ENCODE measurements at regions not wholly inside any gene's neighbourhood (a gene's known extent, or its start where the extent isn't known, plus 50 kb on each side); places are given as distances from the start of the nearest gene placed in this dataset.
"Not testable (repeated sequence)": the region's sequence is repeated elsewhere in the genome, so short reads cannot be mapped to it uniquely, and the experiment has no call there.

- no peak for DNase-seq (ENCODE audit: extremely low read depth in 1 of 11, low read depth in 9 of 11, low spot score in 4 of 11)
Measured at GRCh38 chr3:878746-879145, 214.1 kb upstream of the CNTN6 start.

DNA sequence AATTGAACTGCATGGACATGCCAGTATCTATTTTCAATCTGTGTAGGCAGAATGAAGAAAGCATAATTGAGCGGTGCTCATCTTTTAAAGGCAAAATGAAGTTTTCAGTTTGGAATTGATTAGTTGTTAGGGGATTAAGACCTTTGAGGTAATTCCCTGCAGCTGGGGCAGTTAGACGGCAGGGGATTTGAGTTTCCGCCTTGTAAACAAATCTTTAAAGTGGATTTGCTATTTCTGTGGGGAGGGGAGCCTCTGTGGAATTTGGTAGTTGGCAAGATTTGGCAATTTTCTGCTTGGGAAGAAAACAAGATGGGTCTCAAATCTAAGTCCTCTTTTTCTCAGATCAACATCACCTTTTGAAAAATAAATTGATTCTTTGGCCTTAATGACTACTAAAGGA is 212.5 kb upstream of the CNTN6 start:
- DNase-seq (ENCODE audit: extremely low read depth in 1 of 11, low read depth in 9 of 11, low spot score in 4 of 11) = no peak

- no peak for DNase-seq (ENCODE audit: extremely low read depth in 1 of 11, low read depth in 9 of 11, low spot score in 4 of 11)
Measured at GRCh38 chr3:882533-882932, 210.3 kb upstream of the CNTN6 start.

- DNase-seq (ENCODE audit: extremely low read depth in 1 of 11, low read depth in 9 of 11, low spot score in 4 of 11) = no peak
Measured at GRCh38 chr3:901953-902778, 190.7 kb upstream of the CNTN6 start.

DNA sequence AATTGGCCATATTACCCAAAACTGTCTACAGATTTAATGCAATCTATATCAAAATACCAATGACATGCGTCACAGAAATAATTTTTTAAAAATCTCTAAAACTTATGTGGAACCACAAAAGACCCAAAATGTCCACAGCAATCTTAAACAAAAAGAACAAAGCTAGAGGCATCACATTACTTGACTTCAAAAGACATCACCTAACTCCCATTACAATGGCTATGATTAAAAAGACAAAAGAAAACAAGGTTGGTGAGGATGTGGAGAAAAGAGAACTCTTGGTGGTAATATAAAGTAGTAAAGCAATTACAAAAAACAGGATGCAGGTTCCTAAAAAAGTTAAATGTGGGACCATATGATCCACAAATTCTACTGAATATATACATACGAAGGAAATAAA is 187.6 kb upstream of the CNTN6 start:
- no peak for DNase-seq (ENCODE audit: extremely low read depth in 1 of 11, low read depth in 9 of 11, low spot score in 4 of 11)

- DNase-seq (ENCODE audit: extremely low read depth in 1 of 11, low read depth in 9 of 11, low spot score in 4 of 11) = no peak
Measured at GRCh38 chr3:906739-907138, 186.1 kb upstream of the CNTN6 start.

DNA sequence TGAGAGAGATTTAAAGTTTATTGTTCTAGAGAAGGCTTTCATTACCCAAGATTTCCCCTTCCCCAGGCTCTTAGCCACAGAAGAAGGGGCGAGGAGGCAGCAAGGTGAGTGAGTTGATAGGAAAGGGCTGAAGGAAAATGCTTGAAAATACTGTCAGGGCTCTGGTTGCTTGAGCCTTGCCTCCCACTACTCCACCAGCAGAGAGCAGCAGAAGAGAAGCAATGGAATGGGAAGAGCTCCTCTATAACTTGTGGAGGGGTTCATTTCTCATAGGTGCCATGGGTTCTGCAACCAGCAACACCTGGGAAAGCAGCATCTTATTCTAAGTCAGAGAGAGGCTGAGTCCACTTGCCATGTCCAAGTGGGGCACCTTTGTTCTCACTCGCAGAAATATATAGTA is 184.0 kb upstream of the CNTN6 start:
- DNase-seq (ENCODE audit: extremely low read depth in 1 of 11, low read depth in 9 of 11, low spot score in 4 of 11) = peak in 2 of 11 donors; percentile 1 to 8

- not testable (repeated sequence) for DNase-seq (ENCODE audit: extremely low read depth in 1 of 11, low read depth in 9 of 11, low spot score in 4 of 11)
Measured at GRCh38 chr3:912717-913116, 180.1 kb upstream of the CNTN6 start.

DNA sequence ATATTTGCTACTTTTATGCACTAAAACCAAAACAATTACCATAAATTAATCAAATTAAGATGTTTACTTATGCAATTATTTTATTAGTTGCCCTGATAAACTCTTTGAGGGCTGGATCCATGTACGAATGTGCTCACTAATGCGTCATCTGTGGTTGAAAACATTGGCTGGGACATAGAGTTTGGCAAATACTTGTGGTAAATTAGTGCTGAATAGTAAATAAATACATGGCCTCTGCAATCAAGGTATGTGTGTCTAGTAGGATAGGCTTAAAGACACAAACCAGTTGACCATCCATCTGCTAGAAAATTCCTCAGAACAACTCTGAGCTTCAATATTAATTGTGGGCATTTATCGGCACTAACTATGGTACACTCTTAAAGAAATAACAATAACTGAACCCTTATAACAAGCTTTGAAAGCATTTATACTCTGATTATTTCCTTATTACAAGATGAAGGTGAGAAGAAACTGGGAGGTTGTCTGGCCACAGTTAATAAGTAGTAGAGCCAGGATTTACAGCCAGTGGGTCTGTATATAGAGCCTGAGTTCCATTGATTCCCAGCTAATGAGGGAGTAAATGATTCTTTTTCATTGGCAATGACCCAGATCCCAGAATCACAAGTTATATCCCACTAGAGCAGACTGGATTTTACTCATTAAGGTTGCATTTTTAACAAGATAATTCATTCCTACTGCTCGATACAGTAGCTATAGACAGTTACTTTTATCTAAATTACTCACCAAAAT is 169.5 kb upstream of the CNTN6 start:
- DNase-seq (ENCODE audit: extremely low read depth in 1 of 11, low read depth in 9 of 11, low spot score in 4 of 11) = no peak

GRCh38 chr3:930866-931265 is 162.0 kb upstream of the CNTN6 start:
- DNase-seq (ENCODE audit: extremely low read depth in 1 of 11, low read depth in 9 of 11, low spot score in 4 of 11) = no peak

GRCh38 chr3:933326-933725 is 159.5 kb upstream of the CNTN6 start:
- DNase-seq (ENCODE audit: extremely low read depth in 1 of 11, low read depth in 9 of 11, low spot score in 4 of 11) = no peak

DNA sequence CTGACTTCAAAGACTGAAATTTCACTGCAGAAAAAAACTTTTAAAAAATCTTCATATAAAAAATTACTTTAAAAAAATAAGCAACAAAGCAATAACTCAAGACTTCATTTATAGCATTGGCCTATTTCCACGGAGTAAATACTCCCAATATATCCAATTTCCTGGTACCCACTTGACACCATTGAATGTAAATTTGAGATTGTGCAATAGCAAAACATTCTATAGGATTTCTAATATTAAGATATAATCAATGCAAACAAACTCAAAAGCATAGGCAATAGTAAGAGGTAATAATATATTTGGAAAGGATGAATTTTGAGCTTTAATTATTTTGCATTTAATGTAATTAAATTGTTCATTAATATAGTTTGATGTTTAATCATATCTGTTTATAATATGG is 148.0 kb upstream of the CNTN6 start:
- DNase-seq (ENCODE audit: extremely low read depth in 1 of 11, low read depth in 9 of 11, low spot score in 4 of 11) = no peak

GRCh38 chr3:945738-946137 is 147.1 kb upstream of the CNTN6 start:
- DNase-seq (ENCODE audit: extremely low read depth in 1 of 11, low read depth in 9 of 11, low spot score in 4 of 11) = no peak

DNA sequence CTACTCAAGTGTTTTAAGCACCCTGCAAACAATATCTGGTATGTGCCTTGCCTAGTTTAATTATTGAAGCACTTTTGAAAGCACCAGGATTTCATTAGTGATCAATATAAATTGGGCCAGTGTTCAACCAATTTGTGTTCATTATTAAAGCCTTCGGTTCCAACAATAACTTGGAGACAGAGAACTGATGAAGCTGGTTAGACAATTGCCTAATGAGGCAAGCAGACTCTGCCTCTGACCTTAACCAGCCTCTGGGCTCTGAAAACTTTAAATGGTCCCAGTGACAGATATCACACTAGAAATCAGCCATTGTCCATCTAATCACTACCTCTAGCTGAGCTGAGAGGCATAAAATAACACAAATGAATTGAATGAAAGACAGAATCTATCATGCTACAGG is 139.9 kb upstream of the CNTN6 start:
- no peak for DNase-seq (ENCODE audit: extremely low read depth in 1 of 11, low read depth in 9 of 11, low spot score in 4 of 11)

DNA sequence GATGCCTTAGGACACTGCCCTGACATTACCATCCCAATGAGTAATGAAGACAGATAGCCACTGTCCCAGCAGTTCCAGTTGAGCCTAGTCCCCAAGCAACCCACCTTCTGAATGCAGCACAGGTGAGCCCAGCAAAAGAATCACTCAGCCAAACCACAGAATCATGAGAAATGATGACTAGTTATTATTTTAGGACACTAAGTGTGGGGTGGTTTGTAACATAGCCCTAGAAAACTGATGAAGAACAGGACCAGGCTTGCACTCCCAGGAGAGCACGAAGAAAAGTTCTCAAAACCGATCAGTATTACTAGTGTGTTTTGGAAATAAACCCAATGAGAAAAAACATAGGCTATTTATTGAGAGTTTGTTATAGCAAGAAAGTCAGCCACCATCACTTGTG is 129.6 kb upstream of the CNTN6 start:
- DNase-seq (ENCODE audit: extremely low read depth in 1 of 11, low read depth in 9 of 11, low spot score in 4 of 11) = no peak

DNA sequence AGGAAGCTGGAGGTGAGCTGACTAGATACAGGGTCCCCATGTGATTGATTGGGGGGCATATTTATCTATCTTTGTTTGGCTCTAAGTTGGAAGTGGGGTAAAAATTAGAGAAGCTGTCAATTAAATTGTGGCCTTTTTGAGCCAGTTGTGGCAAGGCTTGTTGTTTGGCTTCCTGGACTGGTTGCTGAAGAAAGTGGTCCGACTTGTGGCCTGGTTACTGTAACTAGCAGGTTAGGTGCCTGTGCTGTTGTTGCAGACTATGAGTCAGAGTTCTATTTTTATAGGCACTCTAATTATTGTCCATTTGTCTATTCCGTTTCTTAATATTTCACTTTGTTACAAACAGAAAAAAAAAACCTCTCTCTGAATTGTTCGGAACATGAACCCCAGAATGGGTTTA is 129.1 kb upstream of the CNTN6 start:
- DNase-seq (ENCODE audit: extremely low read depth in 1 of 11, low read depth in 9 of 11, low spot score in 4 of 11) = no peak

DNA sequence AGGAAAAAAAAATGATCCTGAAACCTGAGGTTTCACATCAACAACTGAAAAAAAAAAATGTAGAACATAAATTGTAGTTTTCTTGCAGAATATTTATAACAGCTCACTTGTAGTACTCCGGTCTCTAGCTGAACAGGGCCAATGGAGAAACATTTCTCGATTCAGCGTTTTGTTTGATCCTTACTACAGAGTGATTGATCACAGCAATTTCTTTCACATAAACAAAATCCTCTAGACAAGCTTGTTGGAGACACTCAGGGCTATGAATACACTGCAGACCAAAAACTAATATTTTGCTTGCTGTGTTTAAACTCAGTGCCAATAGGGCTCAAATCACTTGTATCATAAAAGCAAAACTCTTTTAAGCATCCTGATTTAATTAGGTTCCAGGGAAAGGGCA is 127.0 kb upstream of the CNTN6 start:
- no peak for DNase-seq (ENCODE audit: extremely low read depth in 1 of 11, low read depth in 9 of 11, low spot score in 4 of 11)

DNA sequence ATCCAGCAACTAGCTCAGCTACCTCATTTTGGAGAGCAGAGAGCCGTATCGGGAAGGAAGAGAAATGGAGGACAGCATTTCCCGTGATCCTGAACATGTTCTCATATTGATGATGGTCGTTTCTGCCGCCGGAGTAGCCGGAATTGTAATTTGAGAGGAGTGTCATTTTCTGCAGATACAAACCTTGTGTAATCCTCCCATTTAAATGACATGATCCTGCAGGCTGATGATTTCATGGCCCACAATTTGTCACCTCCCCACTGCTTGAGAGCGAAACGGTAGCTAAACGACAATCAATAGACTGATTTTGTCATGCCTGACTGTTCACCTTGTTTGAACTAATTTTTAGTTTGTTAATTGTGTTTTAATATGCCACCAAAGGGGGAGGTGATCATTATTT is 126.5 kb upstream of the CNTN6 start:
- DNase-seq (ENCODE audit: extremely low read depth in 1 of 11, low read depth in 9 of 11, low spot score in 4 of 11) = no peak

DNA sequence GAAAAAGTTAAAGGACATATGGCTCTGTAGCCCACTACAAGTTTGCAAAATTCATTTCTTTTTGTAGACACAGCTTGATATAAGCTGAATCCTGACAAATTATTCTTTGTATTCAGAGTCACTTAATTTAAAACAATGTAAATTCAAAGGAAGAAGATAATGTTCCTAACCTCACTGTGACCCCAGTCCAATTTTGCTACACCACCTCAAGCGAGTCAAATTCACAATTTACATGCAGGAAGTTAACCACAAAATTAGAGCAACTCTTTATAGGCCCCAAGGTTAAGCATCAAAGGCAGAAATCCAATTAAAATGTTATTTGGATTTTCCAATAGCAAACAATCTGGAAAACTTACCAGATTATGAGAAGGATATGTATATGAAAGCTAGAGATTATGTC is 119.5 kb upstream of the CNTN6 start:
- DNase-seq (ENCODE audit: extremely low read depth in 1 of 11, low read depth in 9 of 11, low spot score in 4 of 11) = no peak

DNA sequence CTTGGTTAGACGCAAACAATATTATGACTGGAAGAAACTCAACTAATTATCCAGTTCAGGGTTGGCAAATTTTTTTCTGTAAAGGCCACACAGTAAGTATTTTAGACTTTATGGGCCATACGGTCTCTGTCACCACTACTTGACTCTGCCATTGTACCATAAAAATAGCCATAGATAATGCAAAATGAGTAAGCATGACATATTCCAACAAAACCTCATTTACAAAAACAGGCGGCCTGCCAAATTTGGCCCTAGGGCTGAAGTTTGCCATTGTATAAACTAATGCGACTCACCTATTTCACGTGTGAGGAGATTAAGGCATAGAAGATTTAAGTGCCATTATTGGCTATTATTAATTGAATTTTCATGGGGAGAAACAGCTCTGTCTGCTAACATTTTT is 116.8 kb upstream of the CNTN6 start:
- peak in 1 of 11 donors; percentile 12 for DNase-seq (ENCODE audit: extremely low read depth in 1 of 11, low read depth in 9 of 11, low spot score in 4 of 11)

- DNase-seq (ENCODE audit: extremely low read depth in 1 of 11, low read depth in 9 of 11, low spot score in 4 of 11) = no peak
Measured at GRCh38 chr3:981156-981555, 111.7 kb upstream of the CNTN6 start.

All from renal cortex interstitium (tissue), 11 donors.